Nucleus accumbens (tissue), 56 donors: ENCODE measurements at regions not wholly inside any gene's neighbourhood (a gene's known extent, or its start where the extent isn't known, plus 50 kb on each side); places are given as distances from the start of the nearest gene placed in this dataset.

Experiments
- DNase-seq, 56 donors: peaks; one replicate each; lab custom pipeline; 2025; lab: John Stamatoyannopoulos, UW

GRCh38 chr2:15775753-15776628 lies 164.4 kb upstream of the MYCN start:
- no peak for DNase-seq

DNA sequence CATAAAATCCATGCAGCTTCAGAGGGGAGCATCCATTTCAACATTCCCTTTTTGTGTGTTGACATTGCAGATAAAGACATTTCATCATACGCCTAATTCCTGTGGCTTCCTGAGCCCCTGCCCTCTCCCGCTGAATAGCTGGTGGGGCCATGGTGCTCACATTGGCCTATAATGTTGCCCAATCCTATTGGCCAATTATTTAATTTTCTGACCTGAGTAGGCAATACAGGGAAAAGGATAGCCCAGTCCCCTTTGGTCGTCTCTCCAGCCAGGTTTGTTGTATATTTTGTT lies 163.8 kb upstream of the MYCN start:
- no peak for DNase-seq

DNA sequence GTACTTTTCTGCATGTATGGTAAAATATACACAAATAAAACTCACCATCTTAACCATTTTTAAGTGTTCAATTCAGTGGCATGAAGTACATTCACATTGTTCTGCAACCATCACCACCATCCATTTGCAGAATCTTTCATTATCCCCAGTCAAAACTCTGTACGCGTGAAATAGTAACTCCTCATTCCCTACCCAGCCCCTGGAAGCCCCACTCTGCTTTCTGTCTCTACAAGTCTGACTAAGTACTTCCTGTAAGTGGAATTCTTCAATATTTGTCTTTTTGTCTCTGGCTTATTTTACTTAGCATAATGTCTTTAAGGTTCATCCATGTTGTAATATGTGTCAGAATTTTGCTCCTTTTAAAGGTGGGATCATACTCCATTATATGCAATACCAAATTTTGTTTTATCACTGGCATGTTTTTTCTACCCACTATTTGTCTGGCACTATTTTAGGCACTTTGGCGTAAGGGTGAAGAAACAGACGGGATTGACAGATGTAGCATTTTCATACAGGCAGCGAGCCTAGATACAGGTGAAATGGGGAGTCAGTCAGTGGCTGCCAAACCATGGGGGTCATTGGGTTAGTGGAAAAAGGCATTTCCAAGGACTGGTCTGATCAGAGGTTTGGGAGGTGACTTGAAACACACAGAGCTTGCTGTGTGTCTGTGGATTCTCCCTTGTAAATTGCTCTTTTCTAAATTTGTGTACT lies 163.2 kb upstream of the MYCN start:
- no peak for DNase-seq

DNA sequence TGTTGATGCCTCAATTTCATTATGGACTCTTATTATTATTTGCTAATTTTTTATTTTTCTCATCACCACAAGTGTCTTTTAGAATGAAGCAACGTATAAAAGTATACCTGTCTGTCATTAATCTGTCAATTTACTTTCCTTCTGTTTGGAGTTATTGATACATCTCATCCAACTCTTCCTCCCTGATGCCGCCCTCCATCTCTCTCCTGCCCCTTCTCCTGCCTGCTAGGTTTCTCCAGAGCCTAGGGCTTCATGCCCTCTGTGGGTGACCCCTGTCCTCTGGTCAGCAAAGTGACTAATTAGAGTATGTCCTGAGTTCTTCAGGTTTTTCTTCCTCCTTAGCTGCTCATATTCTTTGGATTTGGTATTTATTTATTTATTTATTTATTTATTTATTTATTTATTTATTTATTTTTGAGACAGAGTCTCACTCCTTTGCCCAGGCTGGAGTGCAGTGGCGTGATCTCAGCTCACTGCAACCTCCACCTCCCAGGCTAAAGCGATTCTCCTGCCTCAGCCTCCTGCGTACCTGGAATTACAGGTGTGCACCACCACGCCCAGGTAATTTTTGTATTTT lies 162.5 kb upstream of the MYCN start:
- DNase-seq = no peak

DNA sequence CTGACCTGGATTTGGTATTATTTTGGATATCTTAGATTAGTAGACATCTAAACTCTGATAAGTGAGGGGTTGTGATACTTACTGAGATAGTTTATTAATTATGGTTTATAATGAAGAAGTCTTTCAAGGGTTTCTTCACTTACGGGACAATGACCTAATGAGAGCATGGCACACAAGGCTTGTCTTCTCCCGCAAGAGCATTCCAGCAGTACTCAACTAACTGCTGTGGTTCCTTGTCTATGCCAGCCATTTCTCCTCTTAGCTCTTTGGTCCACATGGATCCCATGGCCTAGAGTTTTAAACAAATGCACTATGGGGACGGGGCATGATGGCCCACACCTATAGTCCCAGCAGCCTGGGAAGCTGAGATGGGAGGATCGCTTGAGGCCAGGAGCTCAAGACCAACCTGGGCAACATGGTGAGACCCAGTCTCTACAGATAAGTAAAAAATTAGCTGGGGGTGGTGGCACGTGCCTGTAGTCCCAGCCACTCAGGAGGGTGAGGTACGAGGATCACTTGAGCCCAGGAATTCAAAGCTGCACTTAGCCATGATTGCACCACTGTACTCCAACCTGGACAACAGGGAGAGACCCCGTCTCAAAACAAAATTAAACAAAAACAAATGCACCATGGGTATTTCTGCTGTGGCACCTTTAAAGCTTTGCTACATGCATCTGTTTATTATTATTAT lies 161.7 kb upstream of the MYCN start:
- DNase-seq = no peak

DNA sequence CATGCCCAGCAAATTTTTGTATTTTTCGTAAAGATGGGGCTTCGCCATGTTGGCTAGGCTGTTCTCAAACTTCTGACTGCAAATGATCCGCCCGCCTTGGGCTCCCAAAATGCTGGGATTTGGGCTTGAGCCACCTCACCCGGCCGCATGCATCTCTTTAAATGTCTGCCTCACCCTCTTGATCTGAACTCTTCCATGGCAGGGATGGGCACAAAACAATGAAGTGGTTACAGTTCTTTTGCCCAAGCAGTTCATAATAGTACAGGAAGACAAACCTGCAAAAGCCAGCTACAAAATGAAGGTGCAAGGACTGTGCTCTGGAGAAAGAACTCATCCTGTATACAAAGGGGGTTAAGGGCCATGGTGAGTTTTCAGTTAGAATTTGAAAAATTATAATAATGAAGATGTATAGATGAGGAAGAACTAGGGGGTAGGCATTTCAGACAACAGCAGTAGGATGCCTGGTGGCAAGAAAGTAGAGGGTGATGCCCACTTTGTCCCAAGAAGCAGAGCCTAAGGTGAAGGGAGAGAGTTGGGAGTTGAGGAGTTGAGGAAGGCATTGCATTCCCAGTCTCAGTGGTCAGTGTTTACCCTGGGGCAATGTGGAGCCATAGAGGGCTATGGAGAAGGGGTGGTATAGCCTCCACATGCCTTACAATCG lies 160.8 kb upstream of the MYCN start:
- no peak for DNase-seq

- DNase-seq = no peak
These were observed 160.1 kb upstream of the MYCN start for GRCh38 chr2:15780234-15780633.

DNA sequence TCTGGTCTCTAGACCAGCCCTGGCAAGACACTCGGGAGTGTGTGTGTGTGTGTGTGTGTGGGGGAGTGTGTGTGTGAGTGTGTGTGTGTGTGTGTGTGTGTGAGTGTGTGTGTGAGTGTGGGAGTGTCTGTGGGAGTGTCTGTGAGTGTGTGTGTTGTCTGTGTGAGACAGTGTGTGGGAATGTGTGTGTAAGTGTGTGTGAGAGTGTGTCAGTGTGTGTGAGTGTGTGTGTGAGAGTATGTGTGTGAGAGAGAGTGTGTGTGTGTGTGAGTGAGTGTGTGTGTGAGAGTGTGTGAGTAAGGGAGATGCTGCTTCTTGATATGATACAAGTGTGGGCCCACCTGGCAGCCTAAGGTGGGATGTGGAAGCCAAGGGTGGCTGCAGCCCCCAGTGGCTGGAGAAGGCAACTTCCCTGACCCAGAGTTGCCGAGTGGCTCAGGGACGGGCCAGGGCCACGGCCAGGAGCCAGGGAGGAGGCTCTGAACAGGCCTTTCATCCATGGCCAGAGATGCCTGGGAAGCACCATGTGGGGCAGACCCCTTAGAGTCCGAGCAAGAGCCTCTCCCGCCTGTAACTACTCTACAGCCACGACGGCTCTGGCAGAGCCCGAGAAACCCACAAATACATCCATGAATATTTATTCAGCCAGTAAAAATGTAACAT lies 159.3 kb upstream of the MYCN start:
- DNase-seq = no peak

GRCh38 chr2:15782009-15782751 lies 158.2 kb upstream of the MYCN start:
- DNase-seq = peak in 19 of 56 donors; percentile 6 to 67 (median 32)

DNA sequence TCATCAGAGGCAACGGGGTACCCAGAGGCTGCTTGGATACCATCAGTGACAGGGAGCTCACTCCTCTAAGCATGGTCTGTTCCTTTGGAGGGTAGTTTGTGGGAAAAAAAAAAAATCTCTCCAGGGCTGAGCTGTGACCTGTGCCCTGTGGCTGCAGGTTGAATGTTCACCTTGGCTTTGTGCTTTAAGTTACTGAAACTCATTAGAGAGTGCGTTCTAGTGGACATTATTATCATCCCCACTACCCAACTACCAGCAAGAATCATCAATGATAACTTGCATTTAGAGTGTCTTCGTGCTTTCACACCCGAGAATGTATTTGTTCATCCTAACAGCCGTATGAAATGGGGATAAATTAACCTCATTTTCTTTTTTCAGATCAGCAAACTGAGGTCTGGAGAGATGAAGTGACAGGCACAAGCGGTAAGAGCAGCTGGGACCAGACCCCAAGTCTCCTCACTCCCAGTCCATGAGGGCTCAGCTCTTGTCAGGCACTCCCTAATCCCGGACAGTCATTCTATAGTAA lies 157.5 kb upstream of the MYCN start:
- no peak for DNase-seq

DNA sequence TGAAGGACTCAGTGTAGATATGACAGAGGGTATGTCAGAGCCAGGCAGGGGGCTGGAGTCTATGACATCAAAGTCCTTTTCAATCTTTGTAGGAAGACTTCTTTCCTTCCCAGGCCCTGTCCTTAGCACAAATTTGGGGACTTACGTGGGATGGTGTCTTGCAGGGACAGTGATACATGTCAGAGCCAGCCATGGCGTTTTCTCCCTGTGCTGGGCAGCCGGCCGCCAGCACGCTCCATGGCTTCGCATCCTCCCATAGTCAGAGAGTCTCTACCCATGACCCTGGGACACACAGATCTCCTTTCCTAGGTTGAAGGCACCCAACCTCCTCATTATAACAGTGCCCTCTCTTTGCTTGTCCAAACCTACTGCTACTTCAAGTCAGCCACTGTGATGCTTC lies 156.9 kb upstream of the MYCN start:
- DNase-seq = no peak

DNA sequence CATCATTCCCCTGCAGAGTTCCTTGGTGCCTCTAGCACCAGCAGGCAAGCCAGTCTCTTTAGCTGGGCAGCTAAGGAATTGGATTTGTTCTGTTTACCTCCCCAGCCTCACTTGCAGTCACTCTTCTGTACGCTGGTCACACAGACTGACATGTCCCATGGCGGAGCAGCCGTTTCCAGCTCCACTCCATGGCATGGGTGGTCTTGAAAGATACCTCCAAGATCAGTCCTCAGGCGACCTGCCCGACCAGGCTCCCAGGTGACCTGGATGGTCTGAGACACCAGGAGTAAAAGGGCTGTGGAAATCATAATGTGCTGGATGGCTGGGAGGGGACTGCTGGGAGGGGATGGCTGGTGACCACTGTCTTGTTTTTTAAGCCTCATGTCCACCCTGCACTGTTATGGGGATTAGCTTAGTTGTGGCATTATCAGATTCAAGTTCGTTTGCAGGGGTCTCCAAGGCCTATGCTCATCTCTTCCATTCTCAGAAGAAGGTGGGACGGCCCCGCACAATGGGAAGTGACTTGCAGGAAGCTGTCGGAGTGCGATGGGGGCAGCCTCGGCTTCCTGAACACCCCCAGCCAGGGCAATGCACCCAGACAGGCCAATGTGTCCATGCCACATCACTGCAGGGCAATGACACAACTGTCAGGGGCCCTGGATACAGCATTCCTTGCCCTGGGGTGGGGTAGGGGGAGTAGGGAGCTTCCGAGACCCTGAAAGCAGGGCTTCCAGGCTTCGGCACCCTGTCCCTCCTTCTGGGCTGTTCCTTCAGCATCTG lies 156.1 kb upstream of the MYCN start:
- DNase-seq = no peak

DNA sequence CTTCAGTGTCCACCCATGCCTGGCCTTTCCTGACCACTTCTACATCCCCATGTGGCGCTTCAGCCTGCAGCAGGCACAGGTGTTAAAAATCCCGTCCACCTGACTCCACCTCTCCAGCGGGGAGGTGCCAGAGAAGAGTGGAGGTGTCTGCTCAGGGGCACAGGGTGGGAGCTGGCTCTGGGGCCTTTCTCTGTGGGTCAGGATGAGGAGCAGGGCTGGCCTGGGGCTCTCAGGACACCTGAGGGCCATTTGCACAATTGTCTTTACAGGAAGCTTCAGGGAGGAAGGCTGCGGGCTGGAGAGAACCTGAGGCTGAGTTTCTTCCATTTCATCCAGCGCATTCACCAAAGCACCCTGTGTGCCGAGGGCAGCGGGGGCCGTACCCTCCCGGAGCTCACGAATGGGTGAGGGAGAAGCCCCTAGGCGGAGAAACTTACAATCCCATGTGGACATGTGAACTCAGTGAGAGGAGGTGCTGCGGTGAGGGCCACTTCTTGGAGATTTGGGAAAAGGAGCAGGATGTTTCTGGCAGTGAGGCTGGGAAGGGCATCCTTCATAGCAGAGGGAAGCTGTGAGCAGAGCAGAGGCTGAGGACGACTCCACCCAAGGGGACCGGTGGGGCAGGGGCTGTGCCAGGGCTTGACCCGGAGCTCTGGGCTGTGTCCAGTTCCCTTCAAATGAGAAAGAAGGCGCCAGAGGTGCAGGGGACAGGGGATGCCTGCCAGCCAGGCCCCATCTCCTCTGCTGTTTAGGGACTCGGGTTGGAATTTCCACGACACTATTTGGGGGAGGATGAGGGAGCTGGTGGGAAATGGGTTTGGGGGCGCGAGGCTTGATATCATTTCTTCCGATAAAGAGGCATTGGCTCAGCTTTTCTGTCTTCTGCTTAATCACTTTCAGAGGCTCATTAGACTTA lies 155.2 kb upstream of the MYCN start:
- DNase-seq = no peak

GRCh38 chr2:15786003-15786654 lies 154.2 kb upstream of the MYCN start:
- DNase-seq = no peak

DNA sequence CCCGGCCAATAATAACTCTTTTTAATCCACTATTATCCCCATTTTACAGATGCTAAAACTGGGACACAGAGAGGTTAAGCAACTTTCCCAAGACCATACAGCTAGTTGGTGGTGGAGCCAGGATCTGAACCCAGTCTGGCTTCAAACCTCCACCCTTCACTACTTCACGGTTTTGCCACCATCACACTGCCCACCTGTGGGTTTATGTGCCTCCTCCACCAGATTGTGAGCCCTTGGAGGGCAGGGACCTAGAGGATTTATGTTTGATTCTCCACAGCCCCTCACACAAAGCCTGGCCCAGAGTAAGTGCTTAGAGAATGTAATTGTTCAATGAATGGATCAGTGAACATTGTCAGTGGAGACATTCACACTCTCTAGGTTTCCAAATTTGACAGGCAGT lies 153.4 kb upstream of the MYCN start:
- no peak for DNase-seq

DNA sequence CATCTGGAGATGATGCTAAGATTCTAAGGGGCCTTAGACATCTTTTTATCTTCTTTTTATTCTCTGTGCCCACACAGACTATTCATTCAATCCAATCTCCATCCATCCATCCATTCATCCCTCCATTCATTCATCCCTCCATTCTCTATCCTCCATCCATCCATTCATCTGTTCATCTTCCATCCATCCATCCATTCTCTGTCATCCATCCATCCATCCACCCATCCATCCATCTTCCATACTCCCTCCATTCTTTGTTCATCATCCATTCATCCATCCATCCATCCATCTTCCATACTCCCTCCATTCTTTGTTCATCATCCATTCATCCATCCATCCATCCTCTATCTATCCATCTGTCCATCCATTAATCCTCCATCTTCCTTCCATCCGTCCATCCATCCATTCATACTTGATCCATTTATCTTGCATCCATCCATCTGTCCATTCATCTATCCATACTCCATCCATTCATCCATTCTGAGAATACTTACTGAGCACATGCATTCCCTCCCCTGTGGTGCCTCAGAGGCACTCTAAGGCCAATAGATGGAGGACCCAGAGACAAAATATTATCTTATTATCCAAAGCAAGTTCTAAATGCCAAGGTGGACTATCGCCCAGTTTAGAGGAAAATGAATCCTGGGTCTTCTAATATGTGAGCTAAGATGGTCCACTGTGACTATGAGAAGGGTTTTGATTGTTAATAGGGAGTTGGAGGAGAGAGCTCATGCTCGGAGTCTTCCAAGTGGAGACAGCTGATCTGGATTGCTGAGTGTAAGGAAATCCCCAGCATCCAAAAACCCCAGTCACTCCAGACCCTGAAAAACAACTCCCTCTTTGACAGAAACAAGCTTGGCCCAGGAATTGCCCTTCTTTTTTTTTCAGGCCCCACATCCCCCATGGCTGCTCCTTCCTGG lies 152.6 kb upstream of the MYCN start:
- DNase-seq = no peak
